Endothelial cell of umbilical vein (primary cell): ENCODE measurements at regions not wholly inside any gene's neighbourhood (a gene's known extent, or its start where the extent isn't known, plus 50 kb on each side); places are given as distances from the start of the nearest gene placed in this dataset.

Source experiments
- BruUV-seq: library from RNA; stranded (reverse); fragments of 400-500 nt; replicated peaks from 2 replicates; lab custom pipeline; 2021; lab: Mats Ljungman, UMichigan
- CTCF ChIA-PET: fragments of 300-600, 350-600 bp; sonication (Branson Sonifier 250); formaldehyde crosslinking; loops from one replicate; lab custom pipeline; 2021; ENCODE audit warnings: antibody characterized with exemption, inconsistent platforms; lab: Charles Lee
- POLR2A ChIA-PET: fragments of 300-600, 350-600 bp; sonication (Branson Sonifier 250); formaldehyde crosslinking; loops from one replicate; lab custom pipeline; 2021; ENCODE audit warnings: antibody characterized with exemption, inconsistent platforms; lab: Charles Lee
- DNase-seq: peaks from one replicate; pipeline ENCODE4 v3.0.0-alpha.2; 2011; ENCODE audit warnings: low read depth, low spot score
- FAIRE-seq: peaks from 2 replicates; lab custom pipeline; 2011; peaks lifted over from hg19 to GRCh38; lab: Jason Lieb, UNC
- H2AFZ ChIP-seq: 2 replicates; pipeline ENCODE4 v1.6.0; 2012; ENCODE audit warnings: low read depth, low read length, control low read depth, inconsistent platforms
- H3K27ac ChIP-seq: 2 replicates; pipeline ENCODE4 v1.5.1; 2011; ENCODE audit warnings: low read depth, mild to moderate bottlenecking, control low read depth, low read length, moderate library complexity; ENCODE audit not compliant: insufficient read depth
- H3K27me3 ChIP-seq, 2 experiments: 2 replicates each; pipeline versions ENCODE4 v1.6.0 to v1.6.1; 2011; ENCODE audit warnings: low read length in 2 of 2, mixed read lengths in 1 of 2; ENCODE audit not compliant: control insufficient read depth in 2 of 2, insufficient read depth in 2 of 2
- H3K36me3 ChIP-seq, 2 experiments: 2 replicates in 1 of 2; 3 replicates in 1 of 2; pipeline ENCODE4 v1.5.1; 2011; ENCODE audit warnings: low read length in 2 of 2, mild to moderate bottlenecking in 1 of 2, moderate library complexity in 1 of 2; ENCODE audit not compliant: control insufficient read depth in 2 of 2, insufficient read depth in 2 of 2; ENCODE audit errors: extremely low read depth in 1 of 2
- H3K4me1 ChIP-seq: 3 replicates; pipeline ENCODE4 v1.5.1; 2011; ENCODE audit warnings: mild to moderate bottlenecking, low read length; ENCODE audit not compliant: control insufficient read depth, insufficient read depth; ENCODE audit errors: extremely low read depth
- H3K4me2 ChIP-seq: 2 replicates; pipeline ENCODE4 v1.6.1; 2011; ENCODE audit warnings: low read length, control low read depth, mixed read lengths; ENCODE audit not compliant: insufficient read depth
- H3K4me3 ChIP-seq, 3 experiments: fragments of 200-600 bp in 1 of 3; sonication (generic), shearing (Covaris generic) in 1 of 3; replicated peaks in 1 of 3; 2 replicates each; pipeline ENCODE4 v1.5.1; 2011 to 2016; ENCODE audit warnings: control low read depth in 3 of 3, low read length in 3 of 3, mild to moderate bottlenecking in 2 of 3, inconsistent platforms in 1 of 3, low read depth in 1 of 3, moderate library complexity in 1 of 3; ENCODE audit not compliant: insufficient read depth in 1 of 3
- H3K79me2 ChIP-seq: 2 replicates; pipeline ENCODE4 v1.6.0; 2012; ENCODE audit warnings: low read length, inconsistent platforms; ENCODE audit not compliant: control insufficient read depth, insufficient read depth
- H3K9ac ChIP-seq: replicated peaks from 2 replicates; pipeline ENCODE3; 2011; ENCODE audit warnings: low read length, control low read depth; ENCODE audit not compliant: insufficient read depth; ENCODE audit errors: extremely low read depth
- H3K9me1 ChIP-seq: replicated peaks from 3 replicates; pipeline ENCODE4 v1.6.0; 2011; ENCODE audit warnings: mild to moderate bottlenecking, low read length; ENCODE audit not compliant: control insufficient read depth, insufficient read depth; ENCODE audit errors: extremely low read depth
- H3K9me3 ChIP-seq: replicated peaks from 2 replicates; pipeline ENCODE4 v1.5.1; 2012; ENCODE audit warnings: low read length, inconsistent platforms; ENCODE audit not compliant: control insufficient read depth, insufficient read depth
- H4K20me1 ChIP-seq: replicated peaks from 2 replicates; pipeline ENCODE3; 2011; ENCODE audit warnings: mild to moderate bottlenecking, low read length; ENCODE audit not compliant: control insufficient read depth, insufficient read depth; ENCODE audit errors: extremely low read depth
- CTCF ChIP-seq, 2 donors: IDR thresholded peaks; 1 replicate in 1 of 2; 2 replicates in 1 of 2; pipeline ENCODE4 v1.5.1; 2011; ENCODE audit warnings: low read length in 2 of 2, mild to moderate bottlenecking in 2 of 2, moderate library complexity in 2 of 2, control low read depth in 1 of 2, inconsistent platforms in 1 of 2, low read depth in 1 of 2; ENCODE audit not compliant: insufficient read depth in 1 of 2; ENCODE audit errors: extremely low read depth in 1 of 2
- EZH2 ChIP-seq: IDR thresholded peaks from 2 replicates; pipeline ENCODE4 v1.6.1; 2012; ENCODE audit warnings: borderline replicate concordance, low read depth, mild to moderate bottlenecking, moderate library complexity, low read length, inconsistent platforms; ENCODE audit not compliant: severe bottlenecking
- FOS ChIP-seq: IDR thresholded peaks from 2 replicates; pipeline ENCODE4 v1.6.1; 2011; ENCODE audit warnings: mild to moderate bottlenecking, low read length, moderate library complexity, borderline replicate concordance; ENCODE audit not compliant: insufficient read depth
- GATA2 ChIP-seq: IDR thresholded peaks from 2 replicates; pipeline ENCODE4 v1.7.0; 2011; ENCODE audit warnings: low read depth, mild to moderate bottlenecking, moderate library complexity, mixed read lengths, low read length; ENCODE audit not compliant: insufficient read length, insufficient read depth
- JUN ChIP-seq: IDR thresholded peaks from 2 replicates; pipeline ENCODE4 v1.6.1; 2011; ENCODE audit warnings: borderline replicate concordance, low read depth; ENCODE audit not compliant: insufficient read length, insufficient read depth
- MAX ChIP-seq: IDR thresholded peaks from 2 replicates; pipeline ENCODE4 v1.6.1; 2011; ENCODE audit not compliant: insufficient read depth, insufficient read length
- MYC ChIP-seq: IDR thresholded peaks from one replicate; pipeline ENCODE4 v1.6.1; 2011; ENCODE audit warnings: mild to moderate bottlenecking, low read depth, low read length
- POLR2A ChIP-seq: IDR thresholded peaks from 2 replicates; pipeline ENCODE4 v1.6.1; 2012; ENCODE audit warnings: low read depth, mild to moderate bottlenecking, control low read depth, low read length
- POLR2AphosphoS5 ChIP-seq: IDR thresholded peaks from 2 replicates; pipeline ENCODE4 v1.6.1; 2012; ENCODE audit warnings: low read depth, mild to moderate bottlenecking, control low read depth, low read length, moderate library complexity; ENCODE audit not compliant: insufficient read depth
- dilution Hi-C: fragments of 300-500 bp; cut with MboI; formaldehyde crosslinking; loops from one replicate; pipeline ENCODE4 v1.15.0; 2019; ENCODE audit warnings: low sequenced_read_pairs; ENCODE audit not compliant: extremely low pct_ligation_motif_present
- intact Hi-C: fragments of 100-400 bp; cut with micrococcal nuclease; formaldehyde crosslinking; loops from one replicate; pipeline ENCODE4 v1.10.0; 2022

- no peak overlapping the region for H3K27ac ChIP-seq
- TF ChIP-seq MAX = no peak
- no peak for TF ChIP-seq GATA2
- no peak for TF ChIP-seq POLR2AphosphoS5
- no peak for TF ChIP-seq MYC
- no peak for TF ChIP-seq CTCF (IDR thresholded peaks at IDR 0.05; ENCODE audit: extremely low read depth in 1 of 2, insufficient read depth in 1 of 2, low read depth in 1 of 2, low read length in 2 of 2)
- TF ChIP-seq JUN = no peak
- TF ChIP-seq EZH2 = no peak
- TF ChIP-seq FOS = no peak
- TF ChIP-seq POLR2A = no peak
Measured at GRCh38 chr6:25058441-25058840, 122.7 kb upstream of the RIPOR2 start.

More at GRCh38 chr6:25058441-25058840, 122.7 kb upstream of the RIPOR2 start:
- Histone ChIP-seq H3K27me3 (no peaks in the 10 kb centered on the region), H3K4me1 (peaks cover 5% of the 10 kb centered on the region), H3K4me2 (no peak overlapping the region), H3K9ac (no peak overlapping the region), H3K79me2 (no peaks in the 10 kb centered on the region), H4K20me1 (no peaks in the 10 kb centered on the region), H3K9me1 (no peaks in the 10 kb centered on the region), H3K4me3 (no peak overlapping the region), H2AFZ (no peak overlapping the region), H3K9me3 (no peaks in the 10 kb centered on the region), H3K36me3 (no peaks in the 10 kb centered on the region)
- DNase-seq (no peak), FAIRE-seq (no peak)
- intact Hi-C loops (no loop called here), dilution Hi-C loops (no loop called here)
- POLR2A ChIA-PET = no interaction called here
- CTCF ChIA-PET = no interaction called here
- BruUV-seq = no TSS peak
